Heart left ventricle (tissue), 13 donors: ENCODE measurements at regions not wholly inside any gene's neighbourhood (a gene's known extent, or its start where the extent isn't known, plus 50 kb on each side); places are given as distances from the start of the nearest gene placed in this dataset.

Experiments
- POLR2A ChIP-seq, 2 donors: fragments of 450-650 bp; IDR thresholded peaks; one replicate each; pipeline ENCODE4 v1.6.1; 2017; ENCODE audit warnings: antibody characterized with exemption in 2 of 2, mild to moderate bottlenecking in 2 of 2, moderate library complexity in 2 of 2
- TF ChIP-seq, protein P1 (sequence below), 12 donors: fragments of 200-600 bp; sonication (generic) in 4 of 12; IDR thresholded peaks; one replicate each; pipeline versions ENCODE4 v1.5.0 to v1.8.0; 2018 to 2022; ENCODE audit warnings: antibody characterized with exemption in 12 of 12, mild to moderate bottlenecking in 5 of 12
- donor health status: ischemic (EF 13 %, LVEDD 7.1; RV severe dilation, severe dysfunction).
- donor health status: DM: no; HTN: yes; CAD: no.
- donor health status: DM: no; HTN: no; CAD: no.
- donor health status: ischemic (EF 25% LVEDD 6.9; RV normal size, moderate dysfunction).
- donor health status: ischemic (EF 25% LVEDD 5.7; RV mildly dilated, moderate dysfunction).
- donor health status: ischemic (EF 35%, LVEDD 5.7; RV mildly dilated, moderate dysfunction).
- donor health status: nonischemic (EF 11% LVEDD 7.7; RV severe dilation, severe dysfunction).
- donor health status: DM: yes; HTN: yes; CAD: no.
- donor health status: PGD.
- donor health status: ischemic (EF 29% LVEDD 5.4; RV normal size, mild dysfunction).
- donor health status: nonischemic (EF 23%, LVEDD 6.1; RV moderate dilation, normal function).

GRCh38 chr4:100929758-100930157, 411.9 kb upstream of the EMCN start:
- TF ChIP-seq, protein P1, sequence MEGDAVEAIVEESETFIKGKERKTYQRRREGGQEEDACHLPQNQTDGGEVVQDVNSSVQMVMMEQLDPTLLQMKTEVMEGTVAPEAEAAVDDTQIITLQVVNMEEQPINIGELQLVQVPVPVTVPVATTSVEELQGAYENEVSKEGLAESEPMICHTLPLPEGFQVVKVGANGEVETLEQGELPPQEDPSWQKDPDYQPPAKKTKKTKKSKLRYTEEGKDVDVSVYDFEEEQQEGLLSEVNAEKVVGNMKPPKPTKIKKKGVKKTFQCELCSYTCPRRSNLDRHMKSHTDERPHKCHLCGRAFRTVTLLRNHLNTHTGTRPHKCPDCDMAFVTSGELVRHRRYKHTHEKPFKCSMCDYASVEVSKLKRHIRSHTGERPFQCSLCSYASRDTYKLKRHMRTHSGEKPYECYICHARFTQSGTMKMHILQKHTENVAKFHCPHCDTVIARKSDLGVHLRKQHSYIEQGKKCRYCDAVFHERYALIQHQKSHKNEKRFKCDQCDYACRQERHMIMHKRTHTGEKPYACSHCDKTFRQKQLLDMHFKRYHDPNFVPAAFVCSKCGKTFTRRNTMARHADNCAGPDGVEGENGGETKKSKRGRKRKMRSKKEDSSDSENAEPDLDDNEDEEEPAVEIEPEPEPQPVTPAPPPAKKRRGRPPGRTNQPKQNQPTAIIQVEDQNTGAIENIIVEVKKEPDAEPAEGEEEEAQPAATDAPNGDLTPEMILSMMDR (IDR thresholded peaks at IDR 0.05), result no peak
- TF ChIP-seq POLR2A (IDR thresholded peaks at IDR 0.05), result no peak
